ENCODE measurements at regions not wholly inside any gene's neighbourhood (a gene's known extent, or its start where the extent isn't known, plus 50 kb on each side); places are given as distances from the start of the nearest gene placed in this dataset.
A peak's percentile ranks its signal among the peaks of the same experiment; 100 is the strongest.
"Not testable (repeated sequence)": the region's sequence is repeated elsewhere in the genome, so short reads cannot be mapped to it uniquely, and the experiment has no call there.

DNA sequence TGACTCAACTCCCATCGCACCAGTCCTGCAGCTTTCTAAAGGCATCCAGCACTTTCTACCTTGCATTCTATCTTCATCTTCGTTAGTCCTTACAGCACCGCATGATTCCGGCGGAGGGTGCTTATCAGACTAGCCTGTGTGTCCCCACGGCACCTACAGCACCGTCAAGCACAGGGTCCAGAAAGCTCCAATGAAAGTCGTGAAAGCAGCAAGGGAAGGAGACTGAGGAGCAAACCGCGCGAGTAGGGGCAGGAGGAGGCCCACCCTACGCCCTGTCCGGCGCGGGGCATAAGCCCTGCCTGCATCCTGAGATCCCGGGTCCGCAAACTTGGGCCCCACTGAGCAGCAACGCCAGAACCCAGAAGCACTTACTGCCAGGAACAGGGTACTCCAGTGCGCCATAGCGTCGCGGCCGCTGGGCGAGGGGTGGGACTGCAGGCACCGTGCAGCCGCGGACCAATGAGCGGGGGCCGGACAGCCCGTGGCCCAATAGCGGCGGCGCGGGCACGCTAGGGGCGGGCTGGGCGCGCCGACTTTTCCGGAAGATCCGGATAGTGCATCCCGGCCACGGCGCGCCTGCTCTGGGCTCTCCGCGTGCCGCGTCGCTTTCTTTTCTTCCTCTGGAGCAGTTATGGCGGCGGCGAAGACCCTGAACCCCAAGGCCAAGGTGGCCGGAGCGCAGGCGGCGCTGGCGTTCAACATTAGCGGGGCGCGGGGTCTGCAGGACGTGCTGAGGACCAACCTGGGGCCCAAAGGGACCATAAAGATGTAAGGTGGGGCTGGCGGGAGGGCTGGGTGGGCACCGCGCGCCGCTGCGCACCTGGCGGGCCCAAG is 122.1 kb upstream of the VKORC1L1 start (continued):
- TF ChIP-seq, protein P1, sequence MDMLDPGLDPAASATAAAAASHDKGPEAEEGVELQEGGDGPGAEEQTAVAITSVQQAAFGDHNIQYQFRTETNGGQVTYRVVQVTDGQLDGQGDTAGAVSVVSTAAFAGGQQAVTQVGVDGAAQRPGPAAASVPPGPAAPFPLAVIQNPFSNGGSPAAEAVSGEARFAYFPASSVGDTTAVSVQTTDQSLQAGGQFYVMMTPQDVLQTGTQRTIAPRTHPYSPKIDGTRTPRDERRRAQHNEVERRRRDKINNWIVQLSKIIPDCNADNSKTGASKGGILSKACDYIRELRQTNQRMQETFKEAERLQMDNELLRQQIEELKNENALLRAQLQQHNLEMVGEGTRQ (IDR thresholded peaks at IDR 0.05; ENCODE audit: borderline replicate concordance, low read depth, low read length) = no peak
- TF ChIP-seq NFIC (IDR thresholded peaks at IDR 0.05; ENCODE audit: borderline replicate concordance) (no peak; the same call in 1 of the 2 replicates), RFX5 (IDR thresholded peaks at IDR 0.05; ENCODE audit: low read length) (peak; percentile 56; the same call in 1 of the 2 replicates), POLR2AphosphoS5 (IDR thresholded peaks at IDR 0.05; ENCODE audit: low read depth, low read length) (peak; percentile 94), RXRA (IDR thresholded peaks at IDR 0.05; ENCODE audit: borderline replicate concordance, low read depth) (no peak), SIN3A (IDR thresholded peaks at IDR 0.05; ENCODE audit: borderline replicate concordance, low read depth, low read length) (no peak)
- TF ChIP-seq, protein P2, sequence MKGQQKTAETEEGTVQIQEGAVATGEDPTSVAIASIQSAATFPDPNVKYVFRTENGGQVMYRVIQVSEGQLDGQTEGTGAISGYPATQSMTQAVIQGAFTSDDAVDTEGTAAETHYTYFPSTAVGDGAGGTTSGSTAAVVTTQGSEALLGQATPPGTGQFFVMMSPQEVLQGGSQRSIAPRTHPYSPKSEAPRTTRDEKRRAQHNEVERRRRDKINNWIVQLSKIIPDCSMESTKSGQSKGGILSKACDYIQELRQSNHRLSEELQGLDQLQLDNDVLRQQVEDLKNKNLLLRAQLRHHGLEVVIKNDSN (IDR thresholded peaks at IDR 0.05; ENCODE audit: borderline replicate concordance, low read depth) = peak; percentile 63; the same call in 1 of the 2 replicates
- TF ChIP-seq, protein P3, sequence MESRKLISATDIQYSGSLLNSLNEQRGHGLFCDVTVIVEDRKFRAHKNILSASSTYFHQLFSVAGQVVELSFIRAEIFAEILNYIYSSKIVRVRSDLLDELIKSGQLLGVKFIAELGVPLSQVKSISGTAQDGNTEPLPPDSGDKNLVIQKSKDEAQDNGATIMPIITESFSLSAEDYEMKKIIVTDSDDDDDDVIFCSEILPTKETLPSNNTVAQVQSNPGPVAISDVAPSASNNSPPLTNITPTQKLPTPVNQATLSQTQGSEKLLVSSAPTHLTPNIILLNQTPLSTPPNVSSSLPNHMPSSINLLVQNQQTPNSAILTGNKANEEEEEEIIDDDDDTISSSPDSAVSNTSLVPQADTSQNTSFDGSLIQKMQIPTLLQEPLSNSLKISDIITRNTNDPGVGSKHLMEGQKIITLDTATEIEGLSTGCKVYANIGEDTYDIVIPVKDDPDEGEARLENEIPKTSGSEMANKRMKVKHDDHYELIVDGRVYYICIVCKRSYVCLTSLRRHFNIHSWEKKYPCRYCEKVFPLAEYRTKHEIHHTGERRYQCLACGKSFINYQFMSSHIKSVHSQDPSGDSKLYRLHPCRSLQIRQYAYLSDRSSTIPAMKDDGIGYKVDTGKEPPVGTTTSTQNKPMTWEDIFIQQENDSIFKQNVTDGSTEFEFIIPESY (IDR thresholded peaks at IDR 0.05; ENCODE audit: borderline replicate concordance, low read depth) = no peak

DNA sequence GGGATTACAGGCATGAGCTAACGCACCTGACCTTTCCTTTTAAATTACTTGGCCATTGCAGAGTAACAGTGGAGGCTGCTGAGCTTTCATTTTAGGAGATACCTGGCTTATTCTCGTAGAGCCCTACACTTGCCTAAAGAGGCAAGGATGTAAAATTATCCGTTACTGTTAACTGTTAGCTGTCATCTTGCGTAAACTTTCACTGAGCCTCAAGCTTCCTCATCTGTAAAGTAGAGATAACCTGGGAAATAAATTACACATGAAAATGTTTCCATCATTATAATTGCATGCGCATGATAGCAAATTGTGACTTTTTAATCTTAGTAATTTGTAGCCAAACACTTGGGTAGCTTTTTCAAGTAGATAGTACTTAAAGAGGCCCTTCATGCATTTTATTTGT is 118.8 kb upstream of the VKORC1L1 start:
- Histone ChIP-seq H3F3A (replicated peaks; ENCODE audit: insufficient read depth) (peaks cover 12% of the 10 kb centered on the region), H3K79me2 (ENCODE audit: insufficient read depth) (peaks cover 75% of the 10 kb centered on the region), H3K36me3 (replicated peaks in 1 of 2; ENCODE audit: control insufficient read depth in 1 of 2, insufficient read depth in 2 of 2, low read length in 1 of 2) (peaks cover 33 to 48% of the 10 kb centered on the region in 2 experiments)
- WGBS (ENCODE audit: low lambda C conversion rate) = 97% methylated on average over 5 of the region's 5 CpGs
- DNase-seq; POLR2A ChIA-PET; H3K9me3 ChIP-seq; H3K9ac ChIP-seq; H3K9me2 ChIP-seq; H3K4me1 ChIP-seq (ENCODE audit: control insufficient read depth in 1 of 2, insufficient read depth in 2 of 2, low read depth in 1 of 2, low read length in 1 of 2); H4K20me1 ChIP-seq (ENCODE audit: insufficient read depth); H3K27me3 ChIP-seq (ENCODE audit: insufficient read depth); CTCF ChIA-PET; H3K4me3 ChIP-seq (ENCODE audit: low read depth in 2 of 2, low read length in 1 of 2); H2AFZ ChIP-seq (ENCODE audit: low read depth); H3K4me2 ChIP-seq; H3K27ac ChIP-seq (ENCODE audit: low read depth in 2 of 2, low read length in 1 of 2): not testable (repeated sequence)

DNA sequence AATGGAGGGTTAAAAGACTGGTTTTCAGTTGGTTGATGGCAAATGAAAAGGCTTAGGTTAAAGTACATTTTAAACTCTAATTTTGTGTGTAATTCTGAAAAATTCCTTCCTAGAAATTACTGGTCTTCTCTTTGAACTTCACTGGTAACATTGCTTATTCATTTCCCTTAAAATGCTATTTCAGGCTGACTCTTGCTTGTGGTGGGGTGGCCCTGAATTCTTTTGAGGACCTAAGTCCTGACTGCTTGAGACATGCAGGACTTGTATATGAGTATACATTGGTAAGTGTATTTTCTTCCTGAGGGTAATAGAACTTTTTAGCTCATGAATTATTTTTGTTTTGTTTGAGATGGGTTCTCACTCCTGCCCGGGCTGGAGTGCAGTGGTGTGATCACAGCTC is 113.9 kb upstream of the VKORC1L1 start:
- H3K9me2 ChIP-seq; H3K27me3 ChIP-seq (ENCODE audit: insufficient read depth); DNase-seq; H3K4me1 ChIP-seq (ENCODE audit: control insufficient read depth in 1 of 2, insufficient read depth in 2 of 2, low read depth in 1 of 2, low read length in 1 of 2); H4K20me1 ChIP-seq (ENCODE audit: insufficient read depth); CTCF ChIA-PET; H3K4me3 ChIP-seq (ENCODE audit: low read depth in 2 of 2, low read length in 1 of 2); H3K27ac ChIP-seq (ENCODE audit: low read depth in 2 of 2, low read length in 1 of 2); H3K9ac ChIP-seq; H2AFZ ChIP-seq (ENCODE audit: low read depth); H3K9me3 ChIP-seq; H3K4me2 ChIP-seq: not testable (repeated sequence)
- POLR2A ChIA-PET = interaction anchor here (1.2 kb wide), 1 partner anchor 690 kb away, joined by 5 read pairs; no protein-coding TSS in a partner anchor
- peaks cover 40% of the 10 kb centered on the region for H3K79me2 ChIP-seq (ENCODE audit: insufficient read depth)
- WGBS (ENCODE audit: low lambda C conversion rate) = 91% methylated on average over 1 of the region's 1 CpG
- peaks cover 46 to 55% of the 10 kb centered on the region in 2 experiments for H3K36me3 ChIP-seq (replicated peaks in 1 of 2; ENCODE audit: control insufficient read depth in 1 of 2, insufficient read depth in 2 of 2, low read length in 1 of 2)
- H3F3A ChIP-seq (replicated peaks; ENCODE audit: insufficient read depth) = peaks cover 19% of the 10 kb centered on the region

Data from SK-N-SH (cell line).